Transverse colon (tissue), 4 donors: ENCODE measurements at regions not wholly inside any gene's neighbourhood (a gene's known extent, or its start where the extent isn't known, plus 50 kb on each side); places are given as distances from the start of the nearest gene placed in this dataset.

Experiments
- CTCF ChIP-seq, 5 experiments: fragments of 200-600 bp in 3 of 5; fragments of 450-650 bp in 2 of 5; sonication (generic) in 3 of 5; IDR thresholded peaks; 1 replicate in 2 of 5; 2 replicates in 3 of 5; pipeline ENCODE4 v1.5.1; 2016 to 2017; ENCODE audit warnings: antibody characterized with exemption in 5 of 5, inconsistent platforms in 3 of 5, mild to moderate bottlenecking in 2 of 5, moderate library complexity in 1 of 5
- POLR2A ChIP-seq: fragments of 450-650 bp; IDR thresholded peaks from one replicate; pipeline ENCODE4 v1.6.1; 2016; ENCODE audit warnings: antibody characterized with exemption, mild to moderate bottlenecking, moderate library complexity
- POLR2AphosphoS5 ChIP-seq, 3 donors: sonication (generic); formaldehyde crosslinking; IDR thresholded peaks; one replicate each; pipeline ENCODE4 v1.6.1; 2016; ENCODE audit warnings: antibody characterized with exemption in 3 of 3

GRCh38 chr5:118336468-118336867 lies 651.9 kb downstream of the DTWD2 start:
- TF ChIP-seq CTCF (IDR thresholded peaks at IDR 0.05): no peak
- TF ChIP-seq POLR2AphosphoS5 (IDR thresholded peaks at IDR 0.05): no peak
- TF ChIP-seq POLR2A: no peak
